ENCODE measurements at regions not wholly inside any gene's neighbourhood (a gene's known extent, or its start where the extent isn't known, plus 50 kb on each side); places are given as distances from the start of the nearest gene placed in this dataset.
"Not testable (repeated sequence)": the region's sequence is repeated elsewhere in the genome, so short reads cannot be mapped to it uniquely, and the experiment has no call there.

DNA sequence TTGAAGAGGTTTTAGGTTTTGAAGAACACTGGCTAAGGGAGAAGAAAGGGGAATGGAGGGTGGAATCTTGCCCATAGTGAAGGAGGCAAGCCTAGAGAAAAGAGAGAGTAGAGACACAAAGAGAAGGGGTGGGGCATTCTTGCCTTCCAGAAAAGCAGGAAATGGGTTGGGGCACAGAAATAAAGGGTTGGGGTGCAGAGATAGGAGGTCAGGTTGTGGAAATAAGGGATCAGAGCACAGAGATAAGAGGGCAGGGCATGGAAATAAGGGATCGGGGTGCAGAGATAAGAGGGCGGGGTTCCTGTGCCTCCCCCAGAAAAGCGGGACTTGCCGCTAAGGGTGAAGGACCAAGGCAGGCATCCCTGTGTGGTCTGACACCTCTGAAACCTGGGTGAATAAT, 69.9 kb downstream of the ALG1L2 start:
- DNase-seq (ENCODE audit: low spot score), result not testable (repeated sequence)

DNA sequence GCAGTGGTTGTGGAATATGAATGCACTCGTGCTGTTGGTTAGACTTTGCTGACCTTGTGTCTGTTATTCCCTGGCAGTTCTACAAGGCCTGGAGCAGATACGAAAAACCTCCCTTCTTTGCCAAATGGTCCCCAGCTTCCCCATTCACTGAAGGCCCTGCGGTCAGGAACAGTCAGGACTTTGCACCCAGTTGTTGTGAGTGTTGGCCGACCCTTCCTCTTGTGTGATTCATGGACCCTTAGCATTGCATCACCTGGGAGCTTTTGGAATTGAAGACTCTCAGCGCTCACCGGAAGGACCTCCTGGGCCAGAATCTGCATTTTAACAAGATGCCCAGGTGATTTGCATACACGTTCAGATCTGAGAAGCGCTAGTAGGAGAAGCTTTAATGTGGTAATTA, 71.6 kb downstream of the ALG1L2 start:
- not testable (repeated sequence) for DNase-seq (ENCODE audit: low spot score)

DNA sequence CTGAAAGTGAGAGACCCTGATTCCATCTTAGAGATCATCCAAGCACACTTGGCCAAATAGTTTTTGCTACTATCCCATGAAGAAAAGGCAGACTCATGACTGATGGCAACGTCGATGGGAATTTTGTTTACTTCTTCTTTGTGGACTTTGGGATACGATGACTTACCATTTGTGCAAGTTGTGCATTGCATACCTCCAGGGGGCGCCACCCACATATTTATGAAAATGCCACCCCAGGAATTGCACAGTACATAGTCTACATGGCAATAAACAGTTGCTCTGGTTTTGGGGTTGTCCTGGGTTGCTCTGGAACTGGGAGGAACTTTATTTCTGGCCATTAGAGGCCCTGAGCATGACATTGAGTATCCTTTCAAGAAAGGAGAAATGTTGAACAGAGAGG, 73.8 kb downstream of the ALG1L2 start:
- DNase-seq (ENCODE audit: low spot score), result not testable (repeated sequence)

DNA sequence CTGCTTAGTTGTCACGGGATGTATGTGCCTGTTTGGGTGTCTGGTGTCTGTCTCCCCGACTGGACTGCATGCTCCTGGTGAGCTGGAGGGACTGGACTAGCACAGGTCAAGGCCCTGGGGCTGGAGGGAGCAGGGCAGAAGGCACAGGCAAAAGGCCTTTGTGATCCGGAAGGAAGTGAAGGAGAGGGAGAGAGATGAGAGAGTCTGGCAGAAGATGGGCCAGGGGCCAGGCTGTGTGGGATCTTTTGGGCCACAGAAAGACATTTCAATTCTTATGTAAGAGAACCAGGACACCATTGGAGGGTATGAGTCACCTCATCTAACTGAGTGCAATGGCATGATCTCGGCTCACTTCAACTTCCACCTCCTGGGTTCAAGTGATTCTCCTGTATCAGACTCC, 85.2 kb downstream of the ALG1L2 start:
- DNase-seq (ENCODE audit: low spot score), result not testable (repeated sequence)

GRCh38 chr3:130175195-130175594, 93.6 kb downstream of the ALG1L2 start:
- DNase-seq (ENCODE audit: low spot score), result not testable (repeated sequence)

GRCh38 chr3:130176476-130177256, 95.0 kb downstream of the ALG1L2 start:
- not testable (repeated sequence) for DNase-seq (ENCODE audit: low spot score)

DNA sequence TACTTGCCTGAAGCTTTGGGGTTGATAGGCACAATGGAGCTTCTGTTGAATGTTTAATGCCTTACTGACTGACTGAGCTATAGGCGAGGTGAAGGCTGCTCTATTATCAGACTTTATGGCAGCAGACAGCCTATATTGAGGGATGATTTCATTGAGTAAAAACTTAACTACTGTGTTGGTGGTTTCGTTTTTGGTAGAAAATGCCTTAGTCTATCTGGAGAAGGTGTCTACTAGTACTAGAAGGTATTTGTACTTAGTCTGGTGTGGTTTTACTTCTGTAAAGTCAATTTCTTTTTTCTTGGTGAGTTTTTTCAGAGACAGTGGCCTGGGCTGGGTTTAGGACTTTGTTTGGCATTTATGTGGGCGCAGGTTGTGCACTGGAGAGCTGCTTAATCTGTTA, 97.2 kb downstream of the ALG1L2 start:
- peak; percentile 3 for DNase-seq (ENCODE audit: low spot score)

DNA sequence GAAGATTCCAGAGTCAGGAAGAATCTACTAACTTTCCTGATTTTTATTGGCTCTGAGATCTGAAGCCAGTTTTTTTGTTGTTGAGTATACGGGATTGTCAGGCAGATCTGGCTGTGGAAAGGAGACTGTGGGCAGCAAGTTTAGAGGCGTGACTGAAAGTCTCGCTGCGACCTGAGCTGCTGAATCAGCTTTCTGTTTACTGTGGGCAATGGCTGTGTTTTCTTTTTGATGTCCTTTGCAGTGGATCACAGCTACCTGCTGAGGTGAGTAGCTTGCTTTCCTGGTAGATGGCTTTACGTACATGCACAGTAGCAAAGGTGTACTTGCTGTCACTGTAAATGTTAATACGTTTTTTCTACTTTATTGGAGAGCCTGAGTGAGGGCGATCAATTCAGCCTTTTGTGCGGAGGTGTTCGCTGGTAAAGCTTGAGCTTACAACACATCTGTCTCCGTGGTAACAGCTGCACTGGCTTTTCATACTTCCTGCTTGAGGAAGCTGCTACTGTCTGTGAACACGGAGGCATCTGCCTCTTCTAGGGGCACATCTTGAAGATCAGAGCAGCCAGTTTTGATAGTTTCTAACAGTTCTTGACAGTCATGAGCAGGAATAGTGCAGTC, 97.8 kb downstream of the ALG1L2 start:
- DNase-seq (ENCODE audit: low spot score), result peak; percentile 70

DNA sequence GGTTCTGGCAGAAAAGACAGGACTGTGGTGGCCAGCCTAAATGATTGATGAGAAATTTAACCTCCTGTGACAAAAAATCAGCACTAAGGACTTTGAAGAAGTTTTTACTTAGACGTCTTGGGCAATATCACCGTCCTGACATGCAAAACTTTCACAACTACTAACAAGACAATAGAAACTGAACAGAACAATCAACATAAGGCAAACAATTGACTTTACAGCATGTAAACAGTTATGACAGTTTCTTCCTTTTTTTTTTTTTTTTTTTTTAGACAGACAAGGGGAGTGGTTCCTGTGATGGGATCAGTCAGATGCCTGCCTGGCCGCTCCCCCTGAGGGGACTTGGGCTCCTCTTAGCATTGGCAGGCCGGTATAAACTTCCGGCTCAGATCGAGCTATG, 100.8 kb downstream of the ALG1L2 start:
- not testable (repeated sequence) for DNase-seq (ENCODE audit: low spot score)

GRCh38 chr3:130183689-130184088, 102.1 kb downstream of the ALG1L2 start:
- not testable (repeated sequence) for DNase-seq (ENCODE audit: low spot score)

GRCh38 chr3:130184152-130185024, 102.8 kb downstream of the ALG1L2 start:
- not testable (repeated sequence) for DNase-seq (ENCODE audit: low spot score)

- DNase-seq (ENCODE audit: low spot score), result not testable (repeated sequence)
These were observed 119.6 kb downstream of the ALG1L2 start for GRCh38 chr3:130201272-130201671.

DNA sequence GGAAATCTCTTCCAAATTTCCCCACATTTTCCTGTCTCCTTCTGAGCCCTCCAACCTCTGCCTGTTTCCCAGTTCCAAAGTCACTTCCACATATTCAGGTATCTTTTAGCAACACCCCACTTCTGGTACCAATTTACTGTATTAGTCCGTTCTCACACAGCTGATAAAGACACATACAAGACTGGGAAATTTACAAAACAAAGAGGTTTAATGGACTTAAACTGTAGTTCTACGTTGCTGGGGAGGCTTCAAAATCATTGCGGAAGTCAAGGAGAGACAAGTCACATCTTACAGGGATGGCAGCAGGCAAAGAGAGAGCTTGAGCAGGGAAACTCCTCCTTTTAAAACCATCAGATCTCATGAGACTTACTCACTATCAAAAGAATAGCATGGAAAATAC, 122.0 kb downstream of the ALG1L2 start:
- DNase-seq (ENCODE audit: low spot score), result not testable (repeated sequence)

- no peak for DNase-seq (ENCODE audit: low spot score)
These were observed 117.9 kb upstream of the COL6A5 start for GRCh38 chr3:130227540-130227939.

DNA sequence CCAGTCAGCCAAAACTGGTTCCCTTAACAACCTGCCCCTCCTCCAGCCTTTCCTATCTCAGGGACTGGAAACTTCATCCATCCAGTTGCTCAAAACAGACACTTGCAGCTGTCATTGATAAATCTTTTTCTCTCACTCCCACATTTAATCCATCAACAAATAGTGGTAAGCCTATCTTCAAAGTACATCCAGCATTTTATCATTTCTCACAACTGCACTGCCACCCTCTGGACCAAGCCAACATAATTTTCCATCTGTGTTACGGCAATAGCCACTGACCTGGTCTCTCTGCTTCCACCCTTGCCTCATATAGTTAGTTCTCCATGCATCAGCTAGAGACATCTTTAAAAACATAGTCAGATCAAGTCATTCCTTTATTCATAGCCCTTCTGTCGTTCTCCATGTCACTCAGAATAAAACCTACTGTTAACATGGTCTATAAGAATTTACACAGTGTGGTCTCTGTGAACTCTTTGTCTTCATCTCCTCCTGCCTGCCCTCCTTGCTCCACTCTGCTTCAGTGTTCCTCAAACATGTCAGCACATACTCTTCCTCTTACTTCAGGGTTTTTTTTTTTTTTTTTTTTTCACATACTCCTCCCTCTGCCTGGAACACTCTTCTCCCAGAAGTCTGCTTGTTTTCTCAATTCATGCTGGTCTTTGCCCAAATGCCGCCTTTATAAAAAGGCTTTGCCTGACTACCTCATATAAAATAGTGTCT, 102.5 kb upstream of the COL6A5 start:
- DNase-seq (ENCODE audit: low spot score), result no peak

DNA sequence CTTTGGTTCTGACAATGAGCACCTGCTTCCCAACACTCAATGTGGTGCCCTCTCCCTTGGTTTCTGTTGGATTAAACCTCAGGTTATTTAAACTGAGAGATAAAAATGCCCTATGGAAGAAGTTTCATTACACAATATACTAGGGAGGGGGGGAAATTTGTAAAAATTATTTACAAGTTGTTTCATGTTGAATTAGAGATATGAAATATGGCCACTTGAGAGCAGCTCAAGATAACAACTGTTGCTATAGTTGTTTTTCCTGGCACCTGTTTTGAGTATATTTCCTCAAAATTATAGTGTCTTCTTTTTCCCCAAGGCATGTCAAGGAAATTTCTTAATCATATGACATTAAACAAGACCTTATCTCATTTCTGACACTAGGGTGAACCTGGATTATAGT, 101.7 kb upstream of the COL6A5 start:
- no peak for DNase-seq (ENCODE audit: low spot score)

GRCh38 chr3:130250982-130251381, 94.5 kb upstream of the COL6A5 start:
- DNase-seq (ENCODE audit: low spot score), result no peak

DNA sequence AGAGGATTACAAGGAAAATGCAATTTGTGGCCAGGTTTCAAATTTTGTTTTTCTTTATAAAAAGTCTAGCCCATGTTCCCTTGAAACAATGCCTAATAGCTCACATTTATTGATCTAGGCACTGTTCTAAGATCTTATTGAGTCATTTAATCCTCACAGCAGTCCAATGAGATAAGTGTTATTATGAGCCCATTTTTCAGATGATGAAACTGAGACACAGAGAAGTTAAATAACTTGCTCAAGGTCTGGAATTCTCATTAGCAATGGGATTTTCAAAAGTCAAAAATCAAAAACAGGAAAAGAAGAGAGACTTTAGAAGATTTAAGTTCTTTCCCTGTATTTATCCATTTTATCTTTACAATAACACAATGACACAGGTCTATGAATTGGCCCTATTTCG, 90.0 kb upstream of the COL6A5 start:
- DNase-seq (ENCODE audit: low spot score), result no peak

- DNase-seq (ENCODE audit: low spot score), result no peak
These were observed 88.6 kb upstream of the COL6A5 start for GRCh38 chr3:130256821-130257340.

GRCh38 chr3:130258532-130258952, 86.9 kb upstream of the COL6A5 start:
- no peak for DNase-seq (ENCODE audit: low spot score)

- no peak for DNase-seq (ENCODE audit: low spot score)
These were observed 86.2 kb upstream of the COL6A5 start for GRCh38 chr3:130259166-130259874.

Data from CD4-positive, alpha-beta T cell treated with Interleukin-2 at 100 ng/mL for 4 hours (primary cell).